ENCODE measurements at regions not wholly inside any gene's neighbourhood (a gene's known extent, or its start where the extent isn't known, plus 50 kb on each side); places are given as distances from the start of the nearest gene placed in this dataset.
"Not testable (repeated sequence)": the region's sequence is repeated elsewhere in the genome, so short reads cannot be mapped to it uniquely, and the experiment has no call there.

GRCh38 chr7:114812570-114812969, 109.3 kb upstream of the MDFIC start:
- DNase-seq = no peak

GRCh38 chr7:114813624-114814023, 108.3 kb upstream of the MDFIC start:
- no peak for DNase-seq

GRCh38 chr7:114817036-114817435, 104.9 kb upstream of the MDFIC start:
- DNase-seq = not testable (repeated sequence)

- no peak for DNase-seq
These were observed 103.4 kb upstream of the MDFIC start for GRCh38 chr7:114818501-114818900.

- no peak for DNase-seq
These were observed 102.1 kb upstream of the MDFIC start for GRCh38 chr7:114819616-114820362.

- no peak for DNase-seq
These were observed 100.6 kb upstream of the MDFIC start for GRCh38 chr7:114821030-114821900.

GRCh38 chr7:114822131-114822530, 99.8 kb upstream of the MDFIC start:
- no peak for DNase-seq

- DNase-seq = no peak
These were observed 99.0 kb upstream of the MDFIC start for GRCh38 chr7:114822844-114823243.

GRCh38 chr7:114823290-114823689, 98.6 kb upstream of the MDFIC start:
- no peak for DNase-seq

- DNase-seq = no peak
These were observed 96.4 kb upstream of the MDFIC start for GRCh38 chr7:114825423-114825951.

GRCh38 chr7:114830952-114831351, 90.9 kb upstream of the MDFIC start:
- DNase-seq = no peak

- no peak for DNase-seq
These were observed 88.8 kb upstream of the MDFIC start for GRCh38 chr7:114832906-114833595.

- no peak for DNase-seq
These were observed 86.6 kb upstream of the MDFIC start for GRCh38 chr7:114835303-114835702.

GRCh38 chr7:114835861-114836260, 86.0 kb upstream of the MDFIC start:
- no peak for DNase-seq

- DNase-seq = no peak
These were observed 79.3 kb upstream of the MDFIC start for GRCh38 chr7:114842551-114843065.

GRCh38 chr7:114843102-114843501, 78.8 kb upstream of the MDFIC start:
- no peak for DNase-seq

- no peak for DNase-seq
These were observed 70.4 kb upstream of the MDFIC start for GRCh38 chr7:114851406-114852061.

- DNase-seq = no peak
These were observed 69.6 kb upstream of the MDFIC start for GRCh38 chr7:114852293-114852692.

GRCh38 chr7:114853189-114853588, 68.7 kb upstream of the MDFIC start:
- DNase-seq = no peak

GRCh38 chr7:114854369-114854768, 67.5 kb upstream of the MDFIC start:
- DNase-seq = no peak

- DNase-seq = no peak
These were observed 65.3 kb upstream of the MDFIC start for GRCh38 chr7:114856625-114857024.

GRCh38 chr7:114857605-114858004, 64.3 kb upstream of the MDFIC start:
- no peak for DNase-seq

GRCh38 chr7:114859477-114859876, 62.4 kb upstream of the MDFIC start:
- DNase-seq = no peak

Measured in NK-92 treated with Interleukin-12 subunit alpha and Interleukin-12 subunit beta, amount 100 ng/mL, for 24 hours (cell line).